ENCODE measurements at regions not wholly inside any gene's neighbourhood (a gene's known extent, or its start where the extent isn't known, plus 50 kb on each side); places are given as distances from the start of the nearest gene placed in this dataset.

- TF ChIP-seq TCF7L2 (IDR thresholded peaks at IDR 0.05; ENCODE audit: low read depth, low read length) (no peak), NFRKB (IDR thresholded peaks at IDR 0.05) (no peak), CC2D1A (CRISPR knock-in tag; IDR thresholded peaks at IDR 0.05) (no peak), ZNF274 (CRISPR knock-in tag; IDR thresholded peaks at IDR 0.05) (no peak), FOXO1 (CRISPR knock-in tag; IDR thresholded peaks at IDR 0.05) (no peak), ZUFSP (CRISPR knock-in tag; IDR thresholded peaks at IDR 0.05; ENCODE audit: borderline replicate concordance) (no peak), EZH2 (conservative IDR thresholded peaks at IDR 0.05; ENCODE audit: low read depth, low read length) (no peak), MTERF4 (CRISPR knock-in tag; IDR thresholded peaks at IDR 0.05) (no peak), ZNF597 (CRISPR knock-in tag; IDR thresholded peaks at IDR 0.05) (no peak), IKZF5 (CRISPR knock-in tag; IDR thresholded peaks at IDR 0.05) (0 out of 2 replicates have a peak, but pooled peaks have one; percentile 37), DZIP1 (CRISPR knock-in tag; IDR thresholded peaks at IDR 0.05) (no peak), SOX6 (IDR thresholded peaks at IDR 0.05) (no peak), SOX6 (CRISPR knock-in tag; IDR thresholded peaks at IDR 0.05) (peak; percentile 62), RORA (CRISPR knock-in tag; IDR thresholded peaks at IDR 0.05) (no peak), ARID5B (CRISPR knock-in tag; IDR thresholded peaks at IDR 0.05) (peak; percentile 86), ZNF33A (CRISPR knock-in tag; IDR thresholded peaks at IDR 0.05; ENCODE audit: borderline replicate concordance) (no peak), RBM39 (IDR thresholded peaks at IDR 0.05; ENCODE audit: low read depth, low read length, poor library complexity, severe bottlenecking) (no peak)
Measured at GRCh38 chr6:56714982-56715456, 72.3 kb upstream of the DST start (continued).

Measured in HepG2 (cell line).